ENCODE measurements at regions not wholly inside any gene's neighbourhood (a gene's known extent, or its start where the extent isn't known, plus 50 kb on each side); places are given as distances from the start of the nearest gene placed in this dataset.

DNA sequence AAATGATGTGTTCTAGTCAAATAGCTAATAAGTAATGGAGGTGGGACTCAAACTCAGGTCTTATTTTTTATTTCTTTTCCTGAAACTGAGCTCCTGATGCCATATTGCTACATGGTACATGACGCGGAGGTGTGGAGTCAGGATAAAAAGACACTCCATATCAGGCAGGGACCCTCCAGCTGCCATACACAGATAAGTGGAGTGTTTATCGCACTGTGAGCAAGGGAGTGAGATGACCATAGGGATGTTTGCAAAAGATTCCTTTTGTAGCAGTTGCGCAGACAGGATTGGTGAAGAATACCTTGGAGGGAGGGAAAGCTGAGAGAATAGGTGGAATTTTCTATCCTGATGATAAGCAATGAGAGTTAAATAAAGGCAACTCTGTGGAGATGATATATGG is 657.2 kb downstream of the RNF144A start (continued):
- TF ChIP-seq ZNF263 (CRISPR knock-in tag; IDR thresholded peaks at IDR 0.05; ENCODE audit: borderline replicate concordance): no peak
- TF ChIP-seq, protein P1, sequence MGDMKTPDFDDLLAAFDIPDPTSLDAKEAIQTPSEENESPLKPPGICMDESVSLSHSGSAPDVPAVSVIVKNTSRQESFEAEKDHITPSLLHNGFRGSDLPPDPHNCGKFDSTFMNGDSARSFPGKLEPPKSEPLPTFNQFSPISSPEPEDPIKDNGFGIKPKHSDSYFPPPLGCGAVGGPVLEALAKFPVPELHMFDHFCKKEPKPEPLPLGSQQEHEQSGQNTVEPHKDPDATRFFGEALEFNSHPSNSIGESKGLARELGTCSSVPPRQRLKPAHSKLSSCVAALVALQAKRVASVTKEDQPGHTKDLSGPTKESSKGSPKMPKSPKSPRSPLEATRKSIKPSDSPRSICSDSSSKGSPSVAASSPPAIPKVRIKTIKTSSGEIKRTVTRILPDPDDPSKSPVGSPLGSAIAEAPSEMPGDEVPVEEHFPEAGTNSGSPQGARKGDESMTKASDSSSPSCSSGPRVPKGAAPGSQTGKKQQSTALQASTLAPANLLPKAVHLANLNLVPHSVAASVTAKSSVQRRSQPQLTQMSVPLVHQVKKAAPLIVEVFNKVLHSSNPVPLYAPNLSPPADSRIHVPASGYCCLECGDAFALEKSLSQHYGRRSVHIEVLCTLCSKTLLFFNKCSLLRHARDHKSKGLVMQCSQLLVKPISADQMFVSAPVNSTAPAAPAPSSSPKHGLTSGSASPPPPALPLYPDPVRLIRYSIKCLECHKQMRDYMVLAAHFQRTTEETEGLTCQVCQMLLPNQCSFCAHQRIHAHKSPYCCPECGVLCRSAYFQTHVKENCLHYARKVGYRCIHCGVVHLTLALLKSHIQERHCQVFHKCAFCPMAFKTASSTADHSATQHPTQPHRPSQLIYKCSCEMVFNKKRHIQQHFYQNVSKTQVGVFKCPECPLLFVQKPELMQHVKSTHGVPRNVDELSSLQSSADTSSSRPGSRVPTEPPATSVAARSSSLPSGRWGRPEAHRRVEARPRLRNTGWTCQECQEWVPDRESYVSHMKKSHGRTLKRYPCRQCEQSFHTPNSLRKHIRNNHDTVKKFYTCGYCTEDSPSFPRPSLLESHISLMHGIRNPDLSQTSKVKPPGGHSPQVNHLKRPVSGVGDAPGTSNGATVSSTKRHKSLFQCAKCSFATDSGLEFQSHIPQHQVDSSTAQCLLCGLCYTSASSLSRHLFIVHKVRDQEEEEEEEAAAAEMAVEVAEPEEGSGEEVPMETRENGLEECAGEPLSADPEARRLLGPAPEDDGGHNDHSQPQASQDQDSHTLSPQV (IDR thresholded peaks at IDR 0.05): no peak
- TF ChIP-seq ZC3H8 (IDR thresholded peaks at IDR 0.05): no peak
- TF ChIP-seq, protein P2, sequence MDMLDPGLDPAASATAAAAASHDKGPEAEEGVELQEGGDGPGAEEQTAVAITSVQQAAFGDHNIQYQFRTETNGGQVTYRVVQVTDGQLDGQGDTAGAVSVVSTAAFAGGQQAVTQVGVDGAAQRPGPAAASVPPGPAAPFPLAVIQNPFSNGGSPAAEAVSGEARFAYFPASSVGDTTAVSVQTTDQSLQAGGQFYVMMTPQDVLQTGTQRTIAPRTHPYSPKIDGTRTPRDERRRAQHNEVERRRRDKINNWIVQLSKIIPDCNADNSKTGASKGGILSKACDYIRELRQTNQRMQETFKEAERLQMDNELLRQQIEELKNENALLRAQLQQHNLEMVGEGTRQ (CRISPR knock-in tag; IDR thresholded peaks at IDR 0.05): no peak
- TF ChIP-seq, protein P3, sequence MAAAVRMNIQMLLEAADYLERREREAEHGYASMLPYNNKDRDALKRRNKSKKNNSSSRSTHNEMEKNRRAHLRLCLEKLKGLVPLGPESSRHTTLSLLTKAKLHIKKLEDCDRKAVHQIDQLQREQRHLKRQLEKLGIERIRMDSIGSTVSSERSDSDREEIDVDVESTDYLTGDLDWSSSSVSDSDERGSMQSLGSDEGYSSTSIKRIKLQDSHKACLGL (CRISPR knock-in tag; IDR thresholded peaks at IDR 0.05; ENCODE audit: borderline replicate concordance, poor library complexity, severe bottlenecking): no peak
- TF ChIP-seq STAT5A (IDR thresholded peaks at IDR 0.05; ENCODE audit: borderline replicate concordance, low read length): no peak
- no peak for TF ChIP-seq SRSF1 (IDR thresholded peaks at IDR 0.05; ENCODE audit: low read depth, low read length)
- TF ChIP-seq NFXL1 (CRISPR knock-in tag; IDR thresholded peaks at IDR 0.05): no peak
- TF ChIP-seq SREBF2 (CRISPR knock-in tag; IDR thresholded peaks at IDR 0.05): no peak
- TF ChIP-seq, protein P4, sequence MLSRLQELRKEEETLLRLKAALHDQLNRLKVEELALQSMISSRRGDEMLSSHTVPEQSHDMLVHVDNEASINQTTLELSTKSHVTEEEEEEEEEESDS (CRISPR knock-in tag; IDR thresholded peaks at IDR 0.05): no peak
- TF ChIP-seq, protein P5, sequence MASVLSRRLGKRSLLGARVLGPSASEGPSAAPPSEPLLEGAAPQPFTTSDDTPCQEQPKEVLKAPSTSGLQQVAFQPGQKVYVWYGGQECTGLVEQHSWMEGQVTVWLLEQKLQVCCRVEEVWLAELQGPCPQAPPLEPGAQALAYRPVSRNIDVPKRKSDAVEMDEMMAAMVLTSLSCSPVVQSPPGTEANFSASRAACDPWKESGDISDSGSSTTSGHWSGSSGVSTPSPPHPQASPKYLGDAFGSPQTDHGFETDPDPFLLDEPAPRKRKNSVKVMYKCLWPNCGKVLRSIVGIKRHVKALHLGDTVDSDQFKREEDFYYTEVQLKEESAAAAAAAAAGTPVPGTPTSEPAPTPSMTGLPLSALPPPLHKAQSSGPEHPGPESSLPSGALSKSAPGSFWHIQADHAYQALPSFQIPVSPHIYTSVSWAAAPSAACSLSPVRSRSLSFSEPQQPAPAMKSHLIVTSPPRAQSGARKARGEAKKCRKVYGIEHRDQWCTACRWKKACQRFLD (CRISPR knock-in tag; IDR thresholded peaks at IDR 0.05): no peak
- TF ChIP-seq ZBTB7A (IDR thresholded peaks at IDR 0.05; ENCODE audit: borderline replicate concordance, control insufficient read depth, low read depth, low read length): no peak
- TF ChIP-seq NCOA6 (IDR thresholded peaks at IDR 0.05): no peak
- no peak for TF ChIP-seq NFATC3 (IDR thresholded peaks at IDR 0.05)
- TF ChIP-seq PHB2 (IDR thresholded peaks at IDR 0.05; ENCODE audit: low read depth): no peak

Data from K562 (cell line).